ENCODE measurements at regions not wholly inside any gene's neighbourhood (a gene's known extent, or its start where the extent isn't known, plus 50 kb on each side); places are given as distances from the start of the nearest gene placed in this dataset.

- no peaks in the 10 kb centered on the region for H3K9me3 Mint-ChIP-seq (ENCODE audit: unreplicated experiment)
- H3K4me3 ChIP-seq (ENCODE audit: insufficient read depth, low read depth, low read length), result no peak overlapping the region
- H3K4me1 Mint-ChIP-seq (ENCODE audit: low read depth, unreplicated experiment), result peaks cover 2% of the 10 kb centered on the region
- H4K20me1 ChIP-seq (ENCODE audit: insufficient read depth, low read length), result no peaks in the 10 kb centered on the region
- FAIRE-seq (peak; percentile 76), DNase-seq (ENCODE audit: low read depth) (no peak)
- H3K36me3 Mint-ChIP-seq (ENCODE audit: low read depth, unreplicated experiment), result no peaks in the 10 kb centered on the region
- no peak overlapping the region for H3K27ac Mint-ChIP-seq (ENCODE audit: unreplicated experiment)
- no peak overlapping the region for H2AFZ ChIP-seq (ENCODE audit: low read depth, low read length)
- H3K27me3 Mint-ChIP-seq (ENCODE audit: low read depth, unreplicated experiment), result no peaks in the 10 kb centered on the region
- H3K79me2 ChIP-seq (ENCODE audit: insufficient read depth, low read length), result no peaks in the 10 kb centered on the region
- H3K36me3 ChIP-seq (ENCODE audit: insufficient read depth, low read length), result no peaks in the 10 kb centered on the region
- H3K9ac ChIP-seq (ENCODE audit: low read length), result no peak overlapping the region
- no peak overlapping the region for H3K27ac ChIP-seq (ENCODE audit: low read depth, low read length)
- H3K4me2 ChIP-seq (ENCODE audit: low read length), result no peak overlapping the region
- no peaks in the 10 kb centered on the region for H3K27me3 ChIP-seq (ENCODE audit: insufficient read depth, low read length)
- no peak overlapping the region for H3K4me3 Mint-ChIP-seq (ENCODE audit: unreplicated experiment)
- no peak for TF ChIP-seq EZH2 (IDR thresholded peaks at IDR 0.05; ENCODE audit: insufficient read depth, low read length)
- TF ChIP-seq, protein P1, sequence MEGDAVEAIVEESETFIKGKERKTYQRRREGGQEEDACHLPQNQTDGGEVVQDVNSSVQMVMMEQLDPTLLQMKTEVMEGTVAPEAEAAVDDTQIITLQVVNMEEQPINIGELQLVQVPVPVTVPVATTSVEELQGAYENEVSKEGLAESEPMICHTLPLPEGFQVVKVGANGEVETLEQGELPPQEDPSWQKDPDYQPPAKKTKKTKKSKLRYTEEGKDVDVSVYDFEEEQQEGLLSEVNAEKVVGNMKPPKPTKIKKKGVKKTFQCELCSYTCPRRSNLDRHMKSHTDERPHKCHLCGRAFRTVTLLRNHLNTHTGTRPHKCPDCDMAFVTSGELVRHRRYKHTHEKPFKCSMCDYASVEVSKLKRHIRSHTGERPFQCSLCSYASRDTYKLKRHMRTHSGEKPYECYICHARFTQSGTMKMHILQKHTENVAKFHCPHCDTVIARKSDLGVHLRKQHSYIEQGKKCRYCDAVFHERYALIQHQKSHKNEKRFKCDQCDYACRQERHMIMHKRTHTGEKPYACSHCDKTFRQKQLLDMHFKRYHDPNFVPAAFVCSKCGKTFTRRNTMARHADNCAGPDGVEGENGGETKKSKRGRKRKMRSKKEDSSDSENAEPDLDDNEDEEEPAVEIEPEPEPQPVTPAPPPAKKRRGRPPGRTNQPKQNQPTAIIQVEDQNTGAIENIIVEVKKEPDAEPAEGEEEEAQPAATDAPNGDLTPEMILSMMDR (IDR thresholded peaks at IDR 0.05; ENCODE audit: insufficient read depth, low read depth, low read length), result no peak
- no peaks in the 10 kb centered on the region for H3K4me1 ChIP-seq (ENCODE audit: insufficient read depth, low read length)
- H3K9me3 ChIP-seq (ENCODE audit: insufficient read depth, low read depth, low read length), result no peaks in the 10 kb centered on the region
Observed at GRCh38 chrX:149267878-149268813, 237.0 kb downstream of the IDS start.

DNA sequence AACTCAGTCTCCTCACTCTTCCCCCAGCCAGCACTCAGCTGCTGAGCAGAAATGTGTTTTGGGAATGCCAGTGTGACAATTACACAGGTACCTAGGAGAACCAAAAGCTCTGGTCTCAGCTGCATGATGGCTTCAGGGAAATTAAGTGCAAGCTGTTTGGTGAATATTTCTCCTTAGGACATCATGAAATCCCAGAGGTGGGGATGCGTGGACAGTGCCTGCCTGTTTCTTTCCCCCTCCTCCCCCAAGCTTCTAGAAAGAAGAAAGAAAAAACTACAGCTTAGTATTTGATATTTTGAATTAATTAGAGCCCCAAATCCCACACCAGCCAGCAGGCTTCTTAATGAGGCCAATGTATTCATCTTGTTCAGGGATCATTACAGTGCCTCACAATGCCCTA is 243.0 kb downstream of the IDS start:
- H3K4me3 ChIP-seq (ENCODE audit: insufficient read depth, low read depth, low read length), result no peak overlapping the region
- H3K79me2 ChIP-seq (ENCODE audit: insufficient read depth, low read length), result no peaks in the 10 kb centered on the region
- H3K9me3 Mint-ChIP-seq (ENCODE audit: unreplicated experiment), result no peaks in the 10 kb centered on the region
- H3K27ac Mint-ChIP-seq (ENCODE audit: unreplicated experiment), result no peak overlapping the region
- H3K27ac ChIP-seq (ENCODE audit: low read depth, low read length), result no peak overlapping the region
- H3K27me3 Mint-ChIP-seq (ENCODE audit: low read depth, unreplicated experiment), result no peaks in the 10 kb centered on the region
- no peaks in the 10 kb centered on the region for H4K20me1 ChIP-seq (ENCODE audit: insufficient read depth, low read length)
- no peak overlapping the region for H2AFZ ChIP-seq (ENCODE audit: low read depth, low read length)
- no peaks in the 10 kb centered on the region for H3K27me3 ChIP-seq (ENCODE audit: insufficient read depth, low read length)
- no peak overlapping the region for H3K9ac ChIP-seq (ENCODE audit: low read length)
- H3K36me3 ChIP-seq (ENCODE audit: insufficient read depth, low read length), result no peaks in the 10 kb centered on the region
- no peaks in the 10 kb centered on the region for H3K9me3 ChIP-seq (ENCODE audit: insufficient read depth, low read depth, low read length)
- H3K4me1 Mint-ChIP-seq (ENCODE audit: low read depth, unreplicated experiment), result peaks cover 11% of the 10 kb centered on the region
- no peak for TF ChIP-seq EZH2 (IDR thresholded peaks at IDR 0.05; ENCODE audit: insufficient read depth, low read length)
- TF ChIP-seq, protein P1 (IDR thresholded peaks at IDR 0.05; ENCODE audit: insufficient read depth, low read depth, low read length), result no peak
- H3K4me2 ChIP-seq (ENCODE audit: low read length), result no peak overlapping the region
- FAIRE-seq (no peak), DNase-seq (ENCODE audit: low read depth) (no peak)
- no peaks in the 10 kb centered on the region for H3K36me3 Mint-ChIP-seq (ENCODE audit: low read depth, unreplicated experiment)
- H3K4me1 ChIP-seq (ENCODE audit: insufficient read depth, low read length), result no peaks in the 10 kb centered on the region
- H3K4me3 Mint-ChIP-seq (ENCODE audit: unreplicated experiment), result no peak overlapping the region

DNA sequence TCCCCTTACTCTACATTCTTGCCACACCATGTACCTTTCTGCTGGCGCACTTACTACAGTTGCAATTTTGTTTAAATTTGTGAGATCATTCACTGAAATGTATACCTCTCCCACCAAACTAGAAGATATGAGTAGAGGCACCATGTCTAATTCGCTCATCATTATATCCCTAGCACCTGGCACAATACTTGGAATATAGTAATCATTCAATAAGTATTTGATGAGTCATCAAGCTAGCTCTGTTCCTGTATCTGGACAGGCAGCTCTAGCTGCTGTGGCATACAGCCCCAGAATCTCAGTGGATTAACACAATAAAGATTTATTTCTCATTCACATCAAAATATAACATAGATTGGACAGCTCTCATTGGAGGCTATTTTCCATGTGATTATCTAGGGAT is 245.9 kb downstream of the IDS start:
- Mint-ChIP-seq H3K36me3 (ENCODE audit: low read depth, unreplicated experiment) (no peaks in the 10 kb centered on the region), H3K4me3 (ENCODE audit: unreplicated experiment) (no peak overlapping the region), H3K27me3 (ENCODE audit: low read depth, unreplicated experiment) (no peaks in the 10 kb centered on the region), H3K27ac (ENCODE audit: unreplicated experiment) (peak overlapping the region; percentile 8), H3K9me3 (ENCODE audit: unreplicated experiment) (no peaks in the 10 kb centered on the region), H3K4me1 (ENCODE audit: low read depth, unreplicated experiment) (peaks cover 11% of the 10 kb centered on the region)
- Histone ChIP-seq H3K4me2 (ENCODE audit: low read length) (peak overlapping the region; percentile 19), H4K20me1 (ENCODE audit: insufficient read depth, low read length) (no peaks in the 10 kb centered on the region), H3K4me1 (ENCODE audit: insufficient read depth, low read length) (no peaks in the 10 kb centered on the region), H3K4me3 (ENCODE audit: insufficient read depth, low read depth, low read length) (no peak overlapping the region), H3K36me3 (ENCODE audit: insufficient read depth, low read length) (no peaks in the 10 kb centered on the region), H3K79me2 (ENCODE audit: insufficient read depth, low read length) (no peaks in the 10 kb centered on the region), H3K9me3 (ENCODE audit: insufficient read depth, low read depth, low read length) (no peaks in the 10 kb centered on the region), H3K9ac (ENCODE audit: low read length) (no peak overlapping the region), H3K27ac (ENCODE audit: low read depth, low read length) (no peak overlapping the region), H2AFZ (ENCODE audit: low read depth, low read length) (no peak overlapping the region), H3K27me3 (ENCODE audit: insufficient read depth, low read length) (no peaks in the 10 kb centered on the region)
- DNase-seq (ENCODE audit: low read depth) (peak; percentile 47), FAIRE-seq (peak; percentile 5)
- TF ChIP-seq, protein P1 (IDR thresholded peaks at IDR 0.05; ENCODE audit: insufficient read depth, low read depth, low read length), result no peak
- no peak for TF ChIP-seq EZH2 (IDR thresholded peaks at IDR 0.05; ENCODE audit: insufficient read depth, low read length)

Data from astrocyte (in vitro differentiated cells and primary cell).